Breast epithelium (tissue), 3 donors: ENCODE measurements at regions not wholly inside any gene's neighbourhood (a gene's known extent, or its start where the extent isn't known, plus 50 kb on each side); places are given as distances from the start of the nearest gene placed in this dataset.

Experiments used
- POLR2A ChIP-seq: fragments of 450-650 bp; IDR thresholded peaks from one replicate; pipeline ENCODE4 v1.6.1; 2016; ENCODE audit warnings: antibody characterized with exemption, mild to moderate bottlenecking, moderate library complexity
- TF ChIP-seq, protein P1 (sequence below), 3 donors: fragments of 450-650 bp; IDR thresholded peaks; one replicate each; pipeline ENCODE4 v1.5.1; 2016 to 2017; ENCODE audit warnings: antibody characterized with exemption in 3 of 3, mild to moderate bottlenecking in 3 of 3, moderate library complexity in 3 of 3

- TF ChIP-seq, protein P1, sequence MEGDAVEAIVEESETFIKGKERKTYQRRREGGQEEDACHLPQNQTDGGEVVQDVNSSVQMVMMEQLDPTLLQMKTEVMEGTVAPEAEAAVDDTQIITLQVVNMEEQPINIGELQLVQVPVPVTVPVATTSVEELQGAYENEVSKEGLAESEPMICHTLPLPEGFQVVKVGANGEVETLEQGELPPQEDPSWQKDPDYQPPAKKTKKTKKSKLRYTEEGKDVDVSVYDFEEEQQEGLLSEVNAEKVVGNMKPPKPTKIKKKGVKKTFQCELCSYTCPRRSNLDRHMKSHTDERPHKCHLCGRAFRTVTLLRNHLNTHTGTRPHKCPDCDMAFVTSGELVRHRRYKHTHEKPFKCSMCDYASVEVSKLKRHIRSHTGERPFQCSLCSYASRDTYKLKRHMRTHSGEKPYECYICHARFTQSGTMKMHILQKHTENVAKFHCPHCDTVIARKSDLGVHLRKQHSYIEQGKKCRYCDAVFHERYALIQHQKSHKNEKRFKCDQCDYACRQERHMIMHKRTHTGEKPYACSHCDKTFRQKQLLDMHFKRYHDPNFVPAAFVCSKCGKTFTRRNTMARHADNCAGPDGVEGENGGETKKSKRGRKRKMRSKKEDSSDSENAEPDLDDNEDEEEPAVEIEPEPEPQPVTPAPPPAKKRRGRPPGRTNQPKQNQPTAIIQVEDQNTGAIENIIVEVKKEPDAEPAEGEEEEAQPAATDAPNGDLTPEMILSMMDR (IDR thresholded peaks at IDR 0.05) = no peak
- TF ChIP-seq POLR2A = no peak
Observed at GRCh38 chr12:59069516-59069915, 149.2 kb upstream of the LRIG3 start.
